ENCODE measurements at regions not wholly inside any gene's neighbourhood (a gene's known extent, or its start where the extent isn't known, plus 50 kb on each side); places are given as distances from the start of the nearest gene placed in this dataset.
A peak's percentile ranks its signal among the peaks of the same experiment; 100 is the strongest.

DNA sequence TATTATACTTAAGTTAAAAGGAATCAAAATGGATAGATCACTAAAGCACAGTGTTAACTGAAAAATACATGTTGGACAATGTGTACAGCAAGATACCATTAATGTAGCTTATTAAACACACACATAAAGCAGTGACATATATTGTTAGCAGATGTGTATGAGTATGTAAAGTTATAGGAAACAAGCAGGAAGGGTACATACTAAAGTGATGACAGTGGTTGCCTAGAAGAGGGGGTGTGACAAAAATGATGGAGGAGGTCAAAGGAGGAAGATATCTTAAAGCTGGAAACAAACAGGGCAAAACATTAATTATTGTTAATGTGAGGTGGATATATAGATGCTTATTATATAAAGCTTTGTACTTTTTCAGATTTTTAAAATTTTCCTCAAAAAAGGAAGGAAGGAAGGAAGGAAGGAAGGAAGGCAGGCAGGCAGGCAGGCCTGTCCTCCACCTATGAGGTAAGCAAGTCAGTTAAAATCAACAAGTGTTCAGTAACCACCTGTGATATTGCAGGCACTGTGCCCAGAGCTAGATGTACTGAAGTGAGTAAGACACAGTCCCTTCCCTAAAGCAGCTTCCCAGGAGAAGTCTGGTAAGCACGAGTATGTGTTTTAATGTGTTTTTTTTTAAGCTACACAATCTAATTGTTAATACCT is 252.9 kb upstream of the NR5A2 start:
- H3K36me3 ChIP-seq = no peaks in the 10 kb centered on the region
- DNase-seq (ENCODE audit: low read depth in 1 of 2, low spot score in 2 of 2) = no peak
- H3K4me3 ChIP-seq = no peak overlapping the region
- H3K27ac ChIP-seq = no peak overlapping the region
- H3K9me3 ChIP-seq (replicated peaks) = no peaks in the 10 kb centered on the region
- no peaks in the 10 kb centered on the region for H3K4me1 ChIP-seq (replicated peaks)
- H3K27me3 ChIP-seq (replicated peaks) = no peaks in the 10 kb centered on the region

GRCh38 chr1:199776768-199777497 is 250.6 kb upstream of the NR5A2 start:
- no peak overlapping the region for H3K27ac ChIP-seq
- no peak for DNase-seq (ENCODE audit: low read depth in 1 of 2, low spot score in 2 of 2)
- H3K4me1 ChIP-seq (replicated peaks) = peaks cover 6% of the 10 kb centered on the region
- no peaks in the 10 kb centered on the region for H3K36me3 ChIP-seq
- no peaks in the 10 kb centered on the region for H3K27me3 ChIP-seq (replicated peaks)
- H3K4me3 ChIP-seq = no peak overlapping the region
- H3K9me3 ChIP-seq (replicated peaks) = no peaks in the 10 kb centered on the region

DNA sequence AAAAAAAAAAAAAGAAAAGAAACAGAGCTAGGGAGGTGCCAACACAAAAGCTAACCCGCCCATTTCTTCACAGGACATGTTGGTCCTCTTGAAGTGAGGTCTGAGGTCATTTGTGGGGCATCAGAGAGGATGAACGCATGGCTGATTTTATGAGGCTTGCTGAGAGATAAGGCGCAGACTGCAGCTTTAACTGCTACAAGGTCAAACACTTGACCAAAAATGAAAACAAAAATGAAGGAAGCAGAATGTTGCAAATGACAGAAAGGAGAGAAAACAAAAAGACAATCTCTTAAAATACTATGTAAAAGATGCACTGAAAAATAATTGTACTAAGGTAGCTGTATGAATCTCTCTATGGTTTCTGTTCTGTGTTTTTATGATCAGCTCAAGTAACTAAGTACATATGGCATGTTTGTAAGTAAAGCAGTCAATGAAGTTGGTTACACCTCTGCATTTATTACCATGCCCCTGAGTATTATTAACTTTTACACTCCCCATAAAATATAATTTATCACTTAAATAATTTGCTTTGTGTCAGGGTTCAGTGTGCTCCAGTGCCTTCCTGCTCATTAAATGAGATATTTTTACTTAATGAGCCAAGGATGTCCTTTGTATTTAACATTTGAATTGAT is 249.1 kb upstream of the NR5A2 start:
- H3K4me3 ChIP-seq = no peak overlapping the region
- no peaks in the 10 kb centered on the region for H3K9me3 ChIP-seq (replicated peaks)
- no peaks in the 10 kb centered on the region for H3K27me3 ChIP-seq (replicated peaks)
- peaks cover 6% of the 10 kb centered on the region for H3K4me1 ChIP-seq (replicated peaks)
- no peaks in the 10 kb centered on the region for H3K36me3 ChIP-seq
- DNase-seq (ENCODE audit: low read depth in 1 of 2, low spot score in 2 of 2) = no peak
- no peak overlapping the region for H3K27ac ChIP-seq

- Histone ChIP-seq H3K27me3 (replicated peaks) (no peaks in the 10 kb centered on the region), H3K27ac (no peak overlapping the region), H3K36me3 (no peaks in the 10 kb centered on the region), H3K4me1 (replicated peaks) (peaks cover 18% of the 10 kb centered on the region), H3K9me3 (replicated peaks) (no peaks in the 10 kb centered on the region), H3K4me3 (no peak overlapping the region)
- no peak for DNase-seq (ENCODE audit: low read depth in 1 of 2, low spot score in 2 of 2)
These were observed 247.4 kb upstream of the NR5A2 start for GRCh38 chr1:199780091-199780490.

- H3K4me1 ChIP-seq (replicated peaks) = peaks cover 18% of the 10 kb centered on the region
- H3K36me3 ChIP-seq = no peaks in the 10 kb centered on the region
- H3K27ac ChIP-seq = no peak overlapping the region
- H3K4me3 ChIP-seq = no peak overlapping the region
- DNase-seq (ENCODE audit: low read depth in 1 of 2, low spot score in 2 of 2) = peak in 1 of 2 experiments; percentile 28
- no peaks in the 10 kb centered on the region for H3K9me3 ChIP-seq (replicated peaks)
- no peaks in the 10 kb centered on the region for H3K27me3 ChIP-seq (replicated peaks)
These were observed 246.4 kb upstream of the NR5A2 start for GRCh38 chr1:199780948-199781670.

DNA sequence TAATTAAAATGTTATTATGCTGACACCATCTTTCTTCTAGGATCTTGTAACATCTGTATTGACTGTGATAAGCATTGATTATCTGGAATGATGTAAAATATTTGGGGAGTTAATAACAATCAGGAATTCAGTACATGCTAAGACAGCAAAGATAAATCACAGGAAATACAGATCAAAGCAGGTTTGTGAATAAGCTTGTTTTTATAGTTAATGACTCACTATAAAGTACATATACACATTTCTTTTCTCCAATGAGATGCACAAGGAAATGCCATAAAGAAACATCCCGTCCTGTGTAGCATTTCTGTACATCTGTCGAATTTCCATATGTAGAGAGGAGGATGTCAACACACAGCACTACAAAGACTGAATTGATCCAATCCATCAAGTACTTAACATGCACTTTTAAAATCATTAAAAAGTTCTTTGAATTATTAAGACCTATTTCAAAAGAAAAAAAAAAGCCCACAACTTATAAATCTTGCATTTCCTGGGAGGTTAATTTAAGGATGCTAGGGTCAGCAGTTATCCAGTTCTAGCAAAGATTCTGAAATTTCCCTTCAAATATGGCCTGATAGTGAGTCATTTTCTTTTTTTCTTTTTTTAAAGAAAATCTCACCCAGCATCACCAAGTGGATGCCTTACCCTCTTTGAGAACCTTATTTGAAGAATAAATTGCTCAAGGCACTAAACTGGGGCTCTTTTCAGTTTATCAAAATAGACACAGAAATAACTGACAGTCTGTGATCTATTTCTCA is 243.2 kb upstream of the NR5A2 start:
- H3K4me1 ChIP-seq (replicated peaks) = peaks cover 32% of the 10 kb centered on the region
- DNase-seq (ENCODE audit: low read depth in 1 of 2, low spot score in 2 of 2) = peak in 1 of 2 experiments; percentile 22
- no peaks in the 10 kb centered on the region for H3K36me3 ChIP-seq
- no peak overlapping the region for H3K4me3 ChIP-seq
- no peaks in the 10 kb centered on the region for H3K27me3 ChIP-seq (replicated peaks)
- no peaks in the 10 kb centered on the region for H3K9me3 ChIP-seq (replicated peaks)
- no peak overlapping the region for H3K27ac ChIP-seq

DNA sequence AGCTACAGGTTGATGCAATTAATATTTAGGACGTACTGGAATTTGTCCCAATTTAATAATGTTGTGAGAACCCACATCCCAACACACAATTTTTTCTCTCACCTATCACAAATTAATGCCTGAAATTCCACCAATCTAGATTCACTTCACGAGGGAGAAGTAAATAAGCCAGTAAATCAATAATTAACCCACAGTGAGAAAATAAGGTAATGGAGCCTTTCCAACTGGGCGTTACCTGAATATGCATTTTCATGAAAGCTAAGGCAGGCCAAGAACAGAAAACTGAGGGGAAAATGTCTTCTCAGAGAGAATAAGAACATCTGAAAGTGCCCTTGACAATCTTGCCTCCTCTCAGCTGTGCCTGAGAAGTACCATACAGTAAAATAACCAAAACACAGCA is 240.8 kb upstream of the NR5A2 start:
- DNase-seq (ENCODE audit: low read depth in 1 of 2, low spot score in 2 of 2) = no peak
- H3K36me3 ChIP-seq = no peaks in the 10 kb centered on the region
- no peaks in the 10 kb centered on the region for H3K9me3 ChIP-seq (replicated peaks)
- H3K4me3 ChIP-seq = no peak overlapping the region
- no peak overlapping the region for H3K27ac ChIP-seq
- H3K4me1 ChIP-seq (replicated peaks) = peaks cover 26% of the 10 kb centered on the region
- H3K27me3 ChIP-seq (replicated peaks) = no peaks in the 10 kb centered on the region

DNA sequence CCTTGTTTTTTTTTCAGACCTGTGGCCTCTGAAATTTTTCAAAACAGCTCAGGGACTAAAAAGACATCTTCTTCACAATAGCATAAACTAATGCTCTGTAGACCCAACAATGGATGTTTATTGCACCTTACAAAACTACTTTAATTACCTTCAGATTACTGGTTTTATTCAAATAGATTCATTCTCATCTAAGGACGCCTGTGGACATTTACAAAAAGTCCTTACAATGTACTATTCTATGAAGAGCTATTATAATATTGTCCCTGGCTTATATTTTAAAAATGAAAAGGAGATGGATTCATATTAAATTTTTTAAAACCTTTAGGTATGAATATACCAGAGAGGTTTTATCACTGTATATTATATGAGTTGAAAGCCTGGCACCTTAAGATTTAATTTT is 238.4 kb upstream of the NR5A2 start:
- no peak overlapping the region for H3K4me3 ChIP-seq
- H3K36me3 ChIP-seq = no peaks in the 10 kb centered on the region
- H3K27ac ChIP-seq = no peak overlapping the region
- no peaks in the 10 kb centered on the region for H3K9me3 ChIP-seq (replicated peaks)
- DNase-seq (ENCODE audit: low read depth in 1 of 2, low spot score in 2 of 2) = no peak
- H3K27me3 ChIP-seq (replicated peaks) = no peaks in the 10 kb centered on the region
- peaks cover 19% of the 10 kb centered on the region for H3K4me1 ChIP-seq (replicated peaks)

DNA sequence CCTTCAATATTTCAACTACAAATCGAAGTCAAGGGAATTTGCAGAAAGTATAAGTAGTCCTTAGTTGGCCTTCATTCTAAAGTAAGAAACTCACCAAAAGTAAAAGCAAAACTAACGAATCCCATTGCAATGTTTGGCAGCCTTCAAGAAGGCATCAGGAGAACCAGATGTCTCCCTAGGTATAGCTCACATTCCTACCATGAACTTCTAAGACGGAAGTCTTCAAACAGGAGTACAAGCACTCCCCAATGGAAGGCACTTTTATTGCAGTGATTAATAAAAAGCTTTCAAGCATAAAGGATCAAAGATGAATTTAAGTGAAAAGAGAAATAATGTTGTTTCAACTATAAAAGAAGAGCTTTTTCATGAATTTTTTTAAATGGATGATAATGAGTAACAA is 236.0 kb upstream of the NR5A2 start:
- DNase-seq (ENCODE audit: low read depth in 1 of 2, low spot score in 2 of 2) = no peak
- no peaks in the 10 kb centered on the region for H3K27me3 ChIP-seq (replicated peaks)
- no peaks in the 10 kb centered on the region for H3K9me3 ChIP-seq (replicated peaks)
- no peak overlapping the region for H3K27ac ChIP-seq
- H3K4me1 ChIP-seq (replicated peaks) = peaks cover 13% of the 10 kb centered on the region
- no peaks in the 10 kb centered on the region for H3K36me3 ChIP-seq
- H3K4me3 ChIP-seq = no peak overlapping the region

DNA sequence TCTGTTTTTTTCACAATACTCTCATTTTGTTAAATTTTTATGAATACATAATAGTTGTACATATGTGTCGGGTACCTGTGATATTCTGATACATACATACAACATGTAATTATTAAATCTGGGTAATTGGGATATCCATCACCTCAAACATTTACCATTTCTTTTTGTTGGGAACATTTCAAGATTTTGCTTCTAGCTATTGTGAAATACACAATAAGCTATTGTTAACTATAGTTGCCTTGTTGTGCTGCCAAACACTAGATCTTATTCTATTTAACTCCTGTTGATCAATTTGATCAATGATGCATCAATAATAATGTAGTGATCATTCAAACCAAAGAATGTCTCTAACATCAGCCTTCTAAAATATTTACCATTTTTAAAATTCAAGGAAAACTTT is 234.6 kb upstream of the NR5A2 start:
- H3K4me1 ChIP-seq (replicated peaks) = peaks cover 8% of the 10 kb centered on the region
- no peak overlapping the region for H3K4me3 ChIP-seq
- H3K9me3 ChIP-seq (replicated peaks) = no peaks in the 10 kb centered on the region
- H3K27me3 ChIP-seq (replicated peaks) = no peaks in the 10 kb centered on the region
- H3K27ac ChIP-seq = no peak overlapping the region
- no peaks in the 10 kb centered on the region for H3K36me3 ChIP-seq
- DNase-seq (ENCODE audit: low read depth in 1 of 2, low spot score in 2 of 2) = no peak

DNA sequence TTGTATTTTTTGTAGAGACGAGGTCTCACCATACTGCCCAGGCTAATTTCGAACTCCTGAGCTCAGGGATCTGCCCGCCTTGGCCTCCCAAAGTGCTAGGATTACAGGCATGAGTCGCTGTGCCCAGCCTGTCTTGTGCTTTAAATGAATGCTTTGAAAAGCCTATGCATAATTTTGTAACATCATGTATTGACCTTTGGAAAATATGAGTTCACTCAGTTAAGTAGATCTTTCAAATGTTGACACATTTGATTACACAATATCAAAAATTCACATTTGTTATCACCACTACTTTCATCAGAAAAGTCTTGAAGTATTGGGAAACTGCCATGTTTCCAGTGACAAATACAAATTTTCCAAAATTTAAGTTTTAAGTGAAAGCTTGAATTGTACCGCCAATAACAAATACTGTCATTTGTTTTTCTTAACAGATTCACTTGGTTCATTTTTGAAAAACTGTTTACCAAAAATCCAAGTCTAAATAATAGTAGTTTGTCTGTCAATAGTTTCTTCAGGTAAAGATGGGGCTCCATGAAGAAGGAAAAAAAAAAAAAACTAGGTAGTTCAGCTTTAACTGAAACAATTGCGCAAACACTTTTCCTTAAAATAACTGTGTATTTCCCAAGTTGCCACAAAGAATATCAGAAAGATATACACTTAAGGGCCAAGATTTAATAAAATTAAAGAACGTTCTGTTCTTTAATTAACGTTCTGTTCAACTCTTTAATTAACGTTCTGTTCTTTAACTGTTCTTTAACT is 233.2 kb upstream of the NR5A2 start:
- Histone ChIP-seq H3K9me3 (replicated peaks) (no peaks in the 10 kb centered on the region), H3K36me3 (no peaks in the 10 kb centered on the region), H3K4me3 (no peak overlapping the region), H3K27ac (no peak overlapping the region), H3K4me1 (replicated peaks) (no peaks in the 10 kb centered on the region), H3K27me3 (replicated peaks) (no peaks in the 10 kb centered on the region)
- no peak for DNase-seq (ENCODE audit: low read depth in 1 of 2, low spot score in 2 of 2)

DNA sequence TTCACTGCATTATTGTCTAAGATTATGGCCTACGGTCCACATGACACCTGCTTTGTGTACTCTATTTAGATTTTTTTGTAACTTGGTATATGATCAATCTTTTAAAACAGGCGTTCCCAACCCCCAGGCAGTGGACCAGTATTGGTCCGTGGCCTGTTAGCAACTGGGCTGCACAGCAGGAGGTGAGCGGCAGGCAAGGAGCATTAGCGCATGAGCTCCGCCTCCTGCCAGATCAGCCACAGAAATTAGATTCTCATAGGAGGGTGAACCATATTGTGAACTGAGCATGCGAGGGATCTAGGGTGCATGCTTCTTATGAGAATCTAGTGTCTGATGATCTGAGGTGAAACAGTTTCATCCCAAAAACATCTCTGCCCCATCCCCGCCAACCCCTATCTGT is 228.4 kb upstream of the NR5A2 start:
- Histone ChIP-seq H3K27me3 (replicated peaks) (no peaks in the 10 kb centered on the region), H3K9me3 (replicated peaks) (no peaks in the 10 kb centered on the region), H3K27ac (no peak overlapping the region), H3K4me1 (replicated peaks) (no peaks in the 10 kb centered on the region), H3K4me3 (no peak overlapping the region), H3K36me3 (no peaks in the 10 kb centered on the region)
- no peak for DNase-seq (ENCODE audit: low read depth in 1 of 2, low spot score in 2 of 2)

- Histone ChIP-seq H3K4me1 (replicated peaks) (no peaks in the 10 kb centered on the region), H3K36me3 (no peaks in the 10 kb centered on the region), H3K27ac (no peak overlapping the region), H3K27me3 (replicated peaks) (no peaks in the 10 kb centered on the region), H3K9me3 (replicated peaks) (no peaks in the 10 kb centered on the region), H3K4me3 (no peak overlapping the region)
- no peak for DNase-seq (ENCODE audit: low read depth in 1 of 2, low spot score in 2 of 2)
These were observed 223.0 kb upstream of the NR5A2 start for GRCh38 chr1:199804526-199804925.
